ENCODE measurements at regions not wholly inside any gene's neighbourhood (a gene's known extent, or its start where the extent isn't known, plus 50 kb on each side); places are given as distances from the start of the nearest gene placed in this dataset.
"Not testable (repeated sequence)": the region's sequence is repeated elsewhere in the genome, so short reads cannot be mapped to it uniquely, and the experiment has no call there.

DNA sequence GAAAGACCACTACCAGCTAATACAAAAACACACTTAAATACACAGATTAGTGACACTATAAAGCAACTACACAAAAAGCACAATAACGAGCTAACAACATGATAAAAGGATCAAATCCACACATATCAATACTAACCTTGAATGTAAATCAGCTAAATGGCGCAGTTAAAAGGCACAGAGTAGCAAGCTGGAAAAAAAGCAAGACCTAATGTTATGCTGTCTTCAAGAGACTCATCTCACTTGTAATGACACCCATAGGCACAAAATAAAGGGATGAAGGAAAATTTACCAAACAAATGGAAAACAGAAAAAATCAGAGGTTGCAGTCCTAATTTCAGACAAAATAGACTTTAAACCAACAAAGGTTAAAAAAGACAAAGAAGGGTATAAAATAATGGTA is 86.3 kb downstream of the NUS1 start:
- Histone ChIP-seq H3K36me3 (ENCODE audit: control insufficient read depth in 3 of 3, insufficient read depth in 2 of 3, low read depth in 1 of 3, low read length in 3 of 3) (no peaks in the 10 kb centered on the region), H3K27me3 (ENCODE audit: control insufficient read depth in 3 of 3, insufficient read depth in 3 of 3, low read length in 3 of 3) (no peaks in the 10 kb centered on the region), H3K4me3 (ENCODE audit: low read depth in 1 of 3, low read length in 3 of 3) (no peak overlapping the region), H3K4me1 (ENCODE audit: control insufficient read depth in 3 of 3, insufficient read depth in 2 of 3, low read depth in 1 of 3, low read length in 2 of 3) (no peaks in the 10 kb centered on the region), H3K27ac (ENCODE audit: low read depth in 1 of 3, low read length in 2 of 3) (no peak overlapping the region), H3K9me3 (ENCODE audit: control insufficient read depth in 2 of 2, insufficient read depth in 1 of 2, low read depth in 1 of 2, low read length in 1 of 2) (peaks cover 0 to 24% of the 10 kb centered on the region in 2 donors)
- 48 to 65% (median 50%) methylated on average over 2 of the region's 2 CpGs for WGBS, 3 donors
- FAIRE-seq (no peak), DNase-seq (no peak)

DNA sequence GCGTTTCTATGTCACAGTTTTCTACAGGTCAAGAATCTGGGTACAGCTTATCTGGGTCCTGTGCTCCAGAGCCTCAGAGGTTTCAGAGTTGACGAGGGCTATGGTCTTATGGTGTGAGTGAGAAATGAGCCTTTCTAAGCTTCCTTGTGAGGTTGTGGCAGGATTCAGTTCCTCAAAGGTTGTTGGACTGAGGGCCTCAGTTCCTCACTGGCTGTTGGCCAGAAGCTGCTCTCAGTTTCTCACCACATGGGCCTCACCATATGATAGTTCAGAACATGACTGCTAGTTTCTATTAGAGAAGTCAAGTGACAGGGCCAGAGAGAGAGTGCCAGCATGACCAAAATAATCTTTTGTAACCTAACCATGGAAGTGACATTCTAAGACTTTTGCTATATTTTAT is 96.1 kb downstream of the NUS1 start:
- FAIRE-seq: no peak
- no peak overlapping the region for H3K4me3 ChIP-seq (ENCODE audit: low read depth in 1 of 3, low read length in 3 of 3)
- 59 to 68% (median 63%) methylated on average over 2 of the region's 2 CpGs for WGBS, 3 donors
- H3K27ac ChIP-seq (ENCODE audit: low read depth in 1 of 3, low read length in 2 of 3): no peak overlapping the region
- no peaks in the 10 kb centered on the region for H3K27me3 ChIP-seq (ENCODE audit: control insufficient read depth in 3 of 3, insufficient read depth in 3 of 3, low read length in 3 of 3)
- peaks cover 0 to 2% of the 10 kb centered on the region in 2 donors for H3K9me3 ChIP-seq (ENCODE audit: control insufficient read depth in 2 of 2, insufficient read depth in 1 of 2, low read depth in 1 of 2, low read length in 1 of 2)
- H3K36me3 ChIP-seq (ENCODE audit: control insufficient read depth in 3 of 3, insufficient read depth in 2 of 3, low read depth in 1 of 3, low read length in 3 of 3): no peaks in the 10 kb centered on the region
- H3K4me1 ChIP-seq (ENCODE audit: control insufficient read depth in 3 of 3, insufficient read depth in 2 of 3, low read depth in 1 of 3, low read length in 2 of 3): no peaks in the 10 kb centered on the region
- no peak for DNase-seq

DNA sequence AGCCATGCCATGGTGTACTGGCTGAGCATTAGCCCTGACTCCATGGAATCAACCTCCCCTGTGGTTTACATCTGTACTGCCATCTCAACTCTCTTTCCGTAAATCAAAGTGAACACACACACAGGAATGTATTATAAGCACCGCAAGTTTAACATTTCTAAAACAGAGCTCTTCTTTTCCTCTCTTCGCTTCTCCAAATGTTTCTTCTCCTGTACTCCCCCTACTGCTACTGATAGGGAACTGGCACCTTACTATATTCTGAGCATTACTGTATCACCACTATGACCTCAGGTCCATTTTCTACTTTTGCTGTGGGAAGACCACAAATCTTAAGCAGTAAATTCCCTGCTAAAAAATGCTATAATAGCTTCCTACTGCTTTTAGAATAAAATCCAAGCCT is 101.2 kb downstream of the NUS1 start:
- no peak overlapping the region for H3K4me3 ChIP-seq (ENCODE audit: low read depth in 1 of 3, low read length in 3 of 3)
- no peak overlapping the region for H3K27ac ChIP-seq (ENCODE audit: low read depth in 1 of 3, low read length in 2 of 3)
- 64 to 77% (median 68%) methylated on average over 3 of the region's 3 CpGs for WGBS, 3 donors
- H3K36me3 ChIP-seq (ENCODE audit: control insufficient read depth in 3 of 3, insufficient read depth in 2 of 3, low read depth in 1 of 3, low read length in 3 of 3): no peaks in the 10 kb centered on the region
- no peaks in the 10 kb centered on the region for H3K9me3 ChIP-seq (ENCODE audit: control insufficient read depth in 2 of 2, insufficient read depth in 1 of 2, low read depth in 1 of 2, low read length in 1 of 2)
- FAIRE-seq: no peak
- no peaks in the 10 kb centered on the region for H3K4me1 ChIP-seq (ENCODE audit: control insufficient read depth in 3 of 3, insufficient read depth in 2 of 3, low read depth in 1 of 3, low read length in 2 of 3)
- DNase-seq: no peak
- no peaks in the 10 kb centered on the region for H3K27me3 ChIP-seq (ENCODE audit: control insufficient read depth in 3 of 3, insufficient read depth in 3 of 3, low read length in 3 of 3)

DNA sequence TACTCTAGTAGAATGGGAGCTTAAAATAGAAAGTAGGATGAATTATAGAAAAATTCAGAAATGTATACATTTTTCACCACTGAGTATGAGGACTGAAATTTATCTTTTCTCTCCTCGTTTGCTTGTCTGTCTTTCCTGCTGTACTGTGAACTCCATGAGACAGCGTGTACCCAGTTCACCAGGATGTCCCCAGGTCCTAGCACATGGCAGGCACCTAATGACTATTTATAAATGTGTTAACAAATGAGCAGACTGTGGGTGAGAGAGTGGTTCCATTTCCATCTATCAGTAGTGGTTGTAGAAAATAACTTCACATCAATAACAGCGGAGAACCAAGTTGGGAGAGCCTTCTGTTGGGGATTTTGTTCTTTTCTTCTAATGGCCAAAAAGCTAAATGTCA is 106.3 kb downstream of the NUS1 start:
- H3K36me3 ChIP-seq (ENCODE audit: control insufficient read depth in 3 of 3, insufficient read depth in 2 of 3, low read depth in 1 of 3, low read length in 3 of 3): no peaks in the 10 kb centered on the region
- no peak overlapping the region for H3K27ac ChIP-seq (ENCODE audit: low read depth in 1 of 3, low read length in 2 of 3)
- DNase-seq: no peak
- H3K4me3 ChIP-seq (ENCODE audit: low read depth in 1 of 3, low read length in 3 of 3): no peak overlapping the region
- WGBS, 3 donors: 64 to 82% (median 69%) methylated on average over 3 of the region's 3 CpGs
- no peaks in the 10 kb centered on the region for H3K27me3 ChIP-seq (ENCODE audit: control insufficient read depth in 3 of 3, insufficient read depth in 3 of 3, low read length in 3 of 3)
- H3K4me1 ChIP-seq (ENCODE audit: control insufficient read depth in 3 of 3, insufficient read depth in 2 of 3, low read depth in 1 of 3, low read length in 2 of 3): no peaks in the 10 kb centered on the region
- no peak for FAIRE-seq
- H3K9me3 ChIP-seq (ENCODE audit: control insufficient read depth in 2 of 2, insufficient read depth in 1 of 2, low read depth in 1 of 2, low read length in 1 of 2): no peaks in the 10 kb centered on the region

DNA sequence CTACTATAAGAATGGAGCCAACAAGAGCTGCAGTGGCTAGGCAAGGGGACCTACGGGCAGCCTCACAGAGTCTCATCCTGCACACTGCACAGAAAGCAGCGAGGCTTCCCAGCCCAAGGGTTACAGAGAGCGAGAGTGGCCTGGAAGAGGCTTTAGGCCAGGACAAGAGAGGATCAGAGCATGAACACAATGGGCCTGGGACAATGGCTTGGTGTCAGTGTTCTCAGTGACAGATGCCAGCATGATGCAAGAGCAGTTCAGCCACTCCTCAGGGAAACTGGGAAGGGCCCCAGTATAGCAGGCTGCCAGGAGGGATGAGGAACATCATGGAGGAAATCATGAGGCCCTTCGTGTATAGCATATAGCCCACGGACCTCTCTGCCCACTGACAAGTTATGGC is 108.0 kb downstream of the NUS1 start:
- H3K36me3 ChIP-seq (ENCODE audit: control insufficient read depth in 3 of 3, insufficient read depth in 2 of 3, low read depth in 1 of 3, low read length in 3 of 3): no peaks in the 10 kb centered on the region
- H3K4me3 ChIP-seq (ENCODE audit: low read depth in 1 of 3, low read length in 3 of 3): no peak overlapping the region
- FAIRE-seq: no peak
- no peaks in the 10 kb centered on the region for H3K4me1 ChIP-seq (ENCODE audit: control insufficient read depth in 3 of 3, insufficient read depth in 2 of 3, low read depth in 1 of 3, low read length in 2 of 3)
- DNase-seq: no peak
- H3K27me3 ChIP-seq (ENCODE audit: control insufficient read depth in 3 of 3, insufficient read depth in 3 of 3, low read length in 3 of 3): no peaks in the 10 kb centered on the region
- WGBS, 3 donors: 47 to 72% (median 60%) methylated on average over 5 of the region's 5 CpGs
- H3K9me3 ChIP-seq (ENCODE audit: control insufficient read depth in 2 of 2, insufficient read depth in 1 of 2, low read depth in 1 of 2, low read length in 1 of 2): no peaks in the 10 kb centered on the region
- no peak overlapping the region for H3K27ac ChIP-seq (ENCODE audit: low read depth in 1 of 3, low read length in 2 of 3)

DNA sequence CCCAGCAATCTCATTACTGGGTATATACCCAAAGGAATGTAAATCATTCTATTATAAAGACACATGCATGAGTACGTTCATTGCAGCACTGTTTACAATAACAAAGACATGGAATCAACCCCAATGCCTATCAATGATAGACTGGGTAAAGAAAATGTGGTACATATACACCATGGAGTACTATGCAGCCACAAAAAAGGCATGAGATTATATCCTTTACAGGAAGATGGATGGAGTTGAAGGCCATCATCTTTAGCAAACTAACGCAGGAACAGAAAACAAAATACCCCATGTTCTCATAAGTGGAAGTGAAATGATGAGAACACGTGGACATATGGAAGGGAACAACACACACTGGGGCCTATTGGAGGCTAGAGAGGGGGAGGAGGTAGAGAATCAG is 115.7 kb downstream of the NUS1 start:
- Histone ChIP-seq H3K27me3 (ENCODE audit: control insufficient read depth in 3 of 3, insufficient read depth in 3 of 3, low read length in 3 of 3) (no peaks in the 10 kb centered on the region), H3K9me3 (ENCODE audit: control insufficient read depth in 2 of 2, insufficient read depth in 1 of 2, low read depth in 1 of 2, low read length in 1 of 2) (no peaks in the 10 kb centered on the region), H3K36me3 (ENCODE audit: control insufficient read depth in 3 of 3, insufficient read depth in 2 of 3, low read depth in 1 of 3, low read length in 3 of 3) (no peaks in the 10 kb centered on the region), H3K4me3 (ENCODE audit: low read depth in 1 of 3, low read length in 3 of 3) (no peak overlapping the region), H3K27ac (ENCODE audit: low read depth in 1 of 3, low read length in 2 of 3) (no peak overlapping the region), H3K4me1 (ENCODE audit: control insufficient read depth in 3 of 3, insufficient read depth in 2 of 3, low read depth in 1 of 3, low read length in 2 of 3) (no peaks in the 10 kb centered on the region)
- 64 to 83% (median 75%) methylated on average over 3 of the region's 3 CpGs for WGBS, 3 donors
- no peak for FAIRE-seq
- DNase-seq: no peak

DNA sequence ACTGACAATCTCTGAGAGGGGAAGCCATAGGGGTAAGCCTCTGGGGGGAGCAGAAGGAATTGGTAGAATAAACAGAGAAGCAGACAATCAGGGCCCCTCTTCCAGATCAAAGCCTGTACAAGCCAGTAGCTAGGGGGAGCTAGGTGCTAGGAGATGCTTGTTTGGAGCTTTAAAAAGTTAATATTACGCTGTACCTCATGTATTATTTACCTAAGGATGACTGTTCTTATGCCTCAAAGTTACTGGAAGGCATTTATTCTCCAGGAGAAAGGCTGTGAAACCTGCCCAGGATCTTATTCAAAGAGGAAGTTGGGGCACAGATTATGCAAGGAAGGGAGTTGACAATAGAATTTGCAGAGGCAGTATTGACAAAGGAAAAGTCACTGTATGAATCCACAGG is 111.8 kb upstream of the SLC35F1 start:
- Histone ChIP-seq H3K27me3 (ENCODE audit: control insufficient read depth in 3 of 3, insufficient read depth in 3 of 3, low read length in 3 of 3) (no peaks in the 10 kb centered on the region), H3K9me3 (ENCODE audit: control insufficient read depth in 2 of 2, insufficient read depth in 1 of 2, low read depth in 1 of 2, low read length in 1 of 2) (no peaks in the 10 kb centered on the region), H3K4me3 (ENCODE audit: low read depth in 1 of 3, low read length in 3 of 3) (no peak overlapping the region), H3K27ac (ENCODE audit: low read depth in 1 of 3, low read length in 2 of 3) (no peak overlapping the region), H3K4me1 (ENCODE audit: control insufficient read depth in 3 of 3, insufficient read depth in 2 of 3, low read depth in 1 of 3, low read length in 2 of 3) (no peaks in the 10 kb centered on the region), H3K36me3 (ENCODE audit: control insufficient read depth in 3 of 3, insufficient read depth in 2 of 3, low read depth in 1 of 3, low read length in 3 of 3) (no peaks in the 10 kb centered on the region)
- no peak for DNase-seq
- no peak for FAIRE-seq
- 6 to 67% (median 17%) methylated on average over 1 of the region's 1 CpG for WGBS, 3 donors

DNA sequence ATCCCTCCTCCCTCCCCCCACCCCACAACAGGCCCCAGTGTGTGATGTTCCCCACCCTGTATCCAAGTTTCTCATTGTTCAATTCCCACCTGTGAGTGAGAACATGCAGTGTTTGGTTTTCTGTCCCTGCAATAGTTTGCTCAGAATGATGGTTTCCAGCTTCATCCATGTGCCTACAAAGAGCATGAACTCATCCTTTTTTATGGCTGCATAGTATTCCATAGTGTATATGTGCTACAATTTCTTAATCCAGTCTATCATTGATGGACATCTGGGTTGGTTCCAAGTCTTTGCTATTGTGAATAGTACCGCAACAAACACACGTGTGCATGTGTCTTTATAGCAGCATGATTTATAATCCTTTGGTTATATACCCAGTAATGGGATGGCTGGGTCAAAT is 108.2 kb upstream of the SLC35F1 start:
- H3K36me3 ChIP-seq (ENCODE audit: control insufficient read depth in 3 of 3, insufficient read depth in 2 of 3, low read depth in 1 of 3, low read length in 3 of 3); H3K9me3 ChIP-seq (ENCODE audit: control insufficient read depth in 2 of 2, insufficient read depth in 1 of 2, low read depth in 1 of 2, low read length in 1 of 2); H3K27ac ChIP-seq (ENCODE audit: low read depth in 1 of 3, low read length in 2 of 3); DNase-seq; H3K4me3 ChIP-seq (ENCODE audit: low read depth in 1 of 3, low read length in 3 of 3); FAIRE-seq; H3K27me3 ChIP-seq (ENCODE audit: control insufficient read depth in 3 of 3, insufficient read depth in 3 of 3, low read length in 3 of 3); H3K4me1 ChIP-seq (ENCODE audit: control insufficient read depth in 3 of 3, insufficient read depth in 2 of 3, low read depth in 1 of 3, low read length in 2 of 3): not testable (repeated sequence)
- 88 to 94% (median 91%) methylated on average over 2 of the region's 2 CpGs for WGBS, 3 donors

DNA sequence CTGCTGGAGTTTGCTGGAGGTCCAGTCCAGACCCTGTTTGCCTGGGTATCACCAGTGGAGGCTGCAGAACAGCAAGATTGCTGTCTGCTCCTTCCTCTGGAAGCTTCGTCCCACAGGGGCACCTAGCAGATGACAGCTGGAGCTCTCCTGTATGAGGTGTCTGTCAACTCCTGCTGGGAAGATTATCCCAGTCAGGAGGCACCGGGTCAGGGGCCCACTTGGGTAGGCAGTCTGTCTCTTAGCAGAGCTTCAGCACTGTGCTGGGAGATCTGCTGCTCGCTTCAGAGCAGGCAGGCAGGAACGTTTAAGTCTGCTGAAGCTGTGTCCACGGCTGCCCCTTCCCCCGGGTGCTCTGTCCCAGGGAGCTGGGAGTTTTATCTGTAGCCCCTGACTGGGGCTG is 96.8 kb upstream of the SLC35F1 start:
- Histone ChIP-seq H3K4me3 (ENCODE audit: low read depth in 1 of 3, low read length in 3 of 3) (no peak overlapping the region), H3K27ac (ENCODE audit: low read depth in 1 of 3, low read length in 2 of 3) (no peak overlapping the region), H3K27me3 (ENCODE audit: control insufficient read depth in 3 of 3, insufficient read depth in 3 of 3, low read length in 3 of 3) (no peaks in the 10 kb centered on the region), H3K4me1 (ENCODE audit: control insufficient read depth in 3 of 3, insufficient read depth in 2 of 3, low read depth in 1 of 3, low read length in 2 of 3) (no peaks in the 10 kb centered on the region), H3K9me3 (ENCODE audit: control insufficient read depth in 2 of 2, insufficient read depth in 1 of 2, low read depth in 1 of 2, low read length in 1 of 2) (no peaks in the 10 kb centered on the region), H3K36me3 (ENCODE audit: control insufficient read depth in 3 of 3, insufficient read depth in 2 of 3, low read depth in 1 of 3, low read length in 3 of 3) (no peaks in the 10 kb centered on the region)
- FAIRE-seq: no peak
- DNase-seq: no peak
- 76 to 82% (median 81%) methylated on average over 6 of the region's 6 CpGs for WGBS, 3 donors
